B cell (primary cell): ENCODE measurements at regions not wholly inside any gene's neighbourhood (a gene's known extent, or its start where the extent isn't known, plus 50 kb on each side); places are given as distances from the start of the nearest gene placed in this dataset.

Source experiments
- ATAC-seq: fragments of 200-7000 bp; cut with Tn5 transposase; one replicate; pipeline ENCODE4 v1.10.0; 2021; ENCODE audit warnings: low read depth, mild to moderate bottlenecking, moderate number of reproducible peaks, moderate library complexity
- CTCF ChIA-PET: fragments of 350-600 bp; sonication (Branson Sonifier 250); formaldehyde crosslinking; loops from one replicate; lab custom pipeline; 2021; ENCODE audit warnings: antibody characterized with exemption, inconsistent platforms; lab: Charles Lee
- POLR2A ChIA-PET: fragments of 350-600 bp; sonication (Branson Sonifier 250); formaldehyde crosslinking; loops from one replicate; lab custom pipeline; 2021; ENCODE audit warnings: antibody characterized with exemption; lab: Charles Lee
- DNase-seq: peaks from one replicate; pipeline ENCODE4 v3.0.0; 2013
- H2AFZ ChIP-seq: 2 replicates; pipeline ENCODE4 v1.6.1; 2012; ENCODE audit warnings: mild to moderate bottlenecking, low read depth, low read length; ENCODE audit not compliant: insufficient read depth, poor library complexity, severe bottlenecking
- H3K27ac ChIP-seq, 2 donors: 1 replicate in 1 of 2; 2 replicates in 1 of 2; pipeline ENCODE4 v1.5.1; 2012 to 2013; ENCODE audit warnings: low read length in 2 of 2, mild to moderate bottlenecking in 2 of 2, moderate library complexity in 1 of 2
- H3K27me3 ChIP-seq, 4 experiments: fragments of 200-600 bp in 1 of 4; sonication (generic) in 1 of 4; replicated peaks in 1 of 4; 1 replicate in 2 of 4; 2 replicates in 2 of 4; pipeline versions ENCODE4 v1.6.1 to v1.7.0; 2013 to 2016; ENCODE audit warnings: low read length in 3 of 4, mild to moderate bottlenecking in 2 of 4, mixed read lengths in 1 of 4, moderate library complexity in 1 of 4; ENCODE audit not compliant: insufficient read depth in 4 of 4, control insufficient read depth in 3 of 4; ENCODE audit errors: control extremely low read depth in 1 of 4
- H3K36me3 ChIP-seq, 2 experiments: replicated peaks in 1 of 2; 1 replicate in 1 of 2; 2 replicates in 1 of 2; pipeline versions ENCODE4 v1.6.1 to v1.7.1; 2013; ENCODE audit warnings: low read length in 1 of 2; ENCODE audit not compliant: insufficient read depth in 2 of 2, control insufficient read depth in 1 of 2; ENCODE audit errors: control extremely low read depth in 1 of 2, extremely low read depth in 1 of 2
- H3K4me1 ChIP-seq, 2 donors: fragments of 200-600 bp in 1 of 2; sonication (generic) in 1 of 2; 1 replicate in 1 of 2; 2 replicates in 1 of 2; pipeline versions ENCODE4 v1.5.1 to v1.6.1; 2013 to 2017; ENCODE audit warnings: low read length in 2 of 2; ENCODE audit not compliant: control insufficient read depth in 2 of 2, insufficient read depth in 2 of 2
- H3K4me2 ChIP-seq: replicated peaks from 2 replicates; pipeline ENCODE3; 2012; ENCODE audit warnings: mild to moderate bottlenecking, low read depth, low read length; ENCODE audit not compliant: poor library complexity, severe bottlenecking
- H3K4me3 ChIP-seq, 5 experiments: fragments of 200-600 bp in 1 of 5; sonication (generic) in 1 of 5; 1 replicate in 3 of 5; 2 replicates in 2 of 5; pipeline versions ENCODE4 v1.5.1 to v1.7.0; 2011 to 2016; ENCODE audit warnings: low read length in 4 of 5, mild to moderate bottlenecking in 4 of 5, low read depth in 2 of 5, control low read depth in 1 of 5, moderate library complexity in 1 of 5; ENCODE audit not compliant: insufficient read depth in 1 of 5; ENCODE audit errors: control extremely low read depth in 1 of 5, extremely low read depth in 1 of 5
- H3K79me2 ChIP-seq: fragments of 200-600 bp; sonication (generic); one replicate; pipeline ENCODE4 v1.6.0; 2016; ENCODE audit warnings: low read length; ENCODE audit not compliant: control insufficient read depth, insufficient read depth
- H3K9ac ChIP-seq: fragments of 200-600 bp; sonication (generic); 2 replicates; pipeline ENCODE4 v1.6.1; 2017; ENCODE audit warnings: mild to moderate bottlenecking, low read length, moderate library complexity
- H3K9me3 ChIP-seq, 3 donors: one replicate each; pipeline versions ENCODE4 v1.6.1 to v1.7.1; 2013; ENCODE audit warnings: low read length in 2 of 3; ENCODE audit not compliant: control insufficient read depth in 2 of 3, insufficient read depth in 1 of 3; ENCODE audit errors: control extremely low read depth in 1 of 3
- H4K20me1 ChIP-seq: 2 replicates; pipeline ENCODE4 v1.6.0; 2012; ENCODE audit warnings: mild to moderate bottlenecking, low read length; ENCODE audit not compliant: insufficient read depth, control insufficient read depth, poor library complexity, severe bottlenecking
- H3K27ac Mint-ChIP-seq: one replicate; pipeline ENCODE4 v1.8.0; 2021; ENCODE audit warnings: mixed read lengths
- H3K27me3 Mint-ChIP-seq: one replicate; pipeline ENCODE4 v1.8.0; 2021; ENCODE audit warnings: mixed read lengths
- H3K4me1 Mint-ChIP-seq: one replicate; pipeline ENCODE4 v1.8.0; 2021; ENCODE audit warnings: mixed read lengths
- H3K4me3 Mint-ChIP-seq: one replicate; pipeline ENCODE4 v1.8.0; 2021; ENCODE audit warnings: mixed read lengths
- H3K9me3 Mint-ChIP-seq: one replicate; pipeline ENCODE4 v1.8.0; 2022; ENCODE audit warnings: mixed read lengths; ENCODE audit not compliant: insufficient read depth
- EZH2 ChIP-seq: IDR thresholded peaks from 2 replicates; pipeline ENCODE4 v1.6.1; 2012; ENCODE audit warnings: borderline replicate concordance, low read depth, mild to moderate bottlenecking, moderate library complexity, low read length; ENCODE audit not compliant: insufficient read depth, poor library complexity, severe bottlenecking
- WGBS: methylation state at CpG from one replicate; pipeline ENCODE4 v1.1.5; 2013; ENCODE audit warnings: missing lambda C conversion rate; ENCODE audit not compliant: insufficient coverage; 5-methylcytosine and 5-hydroxymethylcytosine counted together
- intact Hi-C: fragments of 100-400 bp; cut with micrococcal nuclease; formaldehyde crosslinking; loops from one replicate; pipeline ENCODE4 v1.10.0; 2022
- TF ChIP-seq, protein P1 (sequence below): fragments of 200-600 bp; IDR thresholded peaks from one replicate; pipeline ENCODE4 v1.8.0; 2022; ENCODE audit warnings: antibody characterized with exemption, mild to moderate bottlenecking

DNA sequence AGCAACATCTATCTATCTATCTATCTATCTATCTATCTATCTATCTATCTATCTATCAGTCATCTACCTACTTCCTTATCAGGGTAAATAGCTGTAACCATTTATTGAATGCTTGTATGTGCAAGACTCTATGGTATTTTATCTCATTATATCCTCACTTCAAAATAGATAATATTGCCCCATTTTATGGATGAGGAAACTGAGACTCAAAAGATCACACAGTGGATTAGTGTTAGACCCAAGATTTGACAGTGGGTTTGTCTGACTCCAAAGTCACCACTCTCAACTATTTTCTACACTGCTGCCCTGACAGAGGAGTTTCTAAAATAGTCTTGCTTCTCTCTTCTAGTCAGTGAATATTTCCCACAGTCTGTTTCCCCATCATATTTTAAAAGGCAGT is 94.3 kb upstream of the NR3C1 start:
- no peak overlapping the region for H3K27ac Mint-ChIP-seq
- Histone ChIP-seq H3K27me3 (no peaks in the 10 kb centered on the region), H4K20me1 (no peaks in the 10 kb centered on the region), H2AFZ (no peak overlapping the region), H3K4me2 (no peak overlapping the region), H3K36me3 (no peaks in the 10 kb centered on the region), H3K9me3 (no peaks in the 10 kb centered on the region), H3K79me2 (no peaks in the 10 kb centered on the region), H3K27ac (no peak overlapping the region), H3K4me3 (no peak overlapping the region), H3K9ac (no peak overlapping the region), H3K4me1 (no peaks in the 10 kb centered on the region)
- no peak for TF ChIP-seq EZH2
- TF ChIP-seq, protein P1, sequence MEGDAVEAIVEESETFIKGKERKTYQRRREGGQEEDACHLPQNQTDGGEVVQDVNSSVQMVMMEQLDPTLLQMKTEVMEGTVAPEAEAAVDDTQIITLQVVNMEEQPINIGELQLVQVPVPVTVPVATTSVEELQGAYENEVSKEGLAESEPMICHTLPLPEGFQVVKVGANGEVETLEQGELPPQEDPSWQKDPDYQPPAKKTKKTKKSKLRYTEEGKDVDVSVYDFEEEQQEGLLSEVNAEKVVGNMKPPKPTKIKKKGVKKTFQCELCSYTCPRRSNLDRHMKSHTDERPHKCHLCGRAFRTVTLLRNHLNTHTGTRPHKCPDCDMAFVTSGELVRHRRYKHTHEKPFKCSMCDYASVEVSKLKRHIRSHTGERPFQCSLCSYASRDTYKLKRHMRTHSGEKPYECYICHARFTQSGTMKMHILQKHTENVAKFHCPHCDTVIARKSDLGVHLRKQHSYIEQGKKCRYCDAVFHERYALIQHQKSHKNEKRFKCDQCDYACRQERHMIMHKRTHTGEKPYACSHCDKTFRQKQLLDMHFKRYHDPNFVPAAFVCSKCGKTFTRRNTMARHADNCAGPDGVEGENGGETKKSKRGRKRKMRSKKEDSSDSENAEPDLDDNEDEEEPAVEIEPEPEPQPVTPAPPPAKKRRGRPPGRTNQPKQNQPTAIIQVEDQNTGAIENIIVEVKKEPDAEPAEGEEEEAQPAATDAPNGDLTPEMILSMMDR, result no peak
- no peak for ATAC-seq
- ChIA-PET CTCF (no interaction called here), POLR2A (no interaction called here)
- intact Hi-C loops, result no loop called here
- H3K9me3 Mint-ChIP-seq, result peaks cover 2% of the 10 kb centered on the region
- no peak for DNase-seq
- H3K27me3 Mint-ChIP-seq, result no peaks in the 10 kb centered on the region
- no peaks in the 10 kb centered on the region for H3K4me1 Mint-ChIP-seq
- H3K4me3 Mint-ChIP-seq, result no peak overlapping the region

DNA sequence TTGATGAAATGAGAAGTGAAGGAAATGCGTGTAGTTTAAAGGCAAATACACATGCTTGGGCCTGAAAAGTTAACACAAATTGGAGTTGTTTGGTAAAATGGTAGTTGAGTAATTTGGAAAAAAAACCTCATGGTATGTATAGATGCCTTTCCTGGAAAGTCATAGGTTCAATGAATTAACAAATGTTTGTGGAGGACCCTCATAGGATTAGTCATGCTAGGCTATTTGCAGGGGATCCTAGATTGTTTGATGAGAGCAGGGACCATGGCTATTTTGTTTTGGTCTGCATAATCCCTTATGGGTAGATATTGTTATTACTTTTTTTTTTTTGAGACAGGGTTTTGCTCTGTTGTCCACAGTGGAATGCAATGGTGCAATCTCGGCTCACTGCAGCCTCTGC is 93.5 kb upstream of the NR3C1 start:
- H3K79me2 ChIP-seq, result no peaks in the 10 kb centered on the region
- ATAC-seq, result no peak
- Mint-ChIP-seq H3K4me1 (no peaks in the 10 kb centered on the region), H3K27ac (no peak overlapping the region), H3K4me3 (no peak overlapping the region), H3K27me3 (no peaks in the 10 kb centered on the region), H3K9me3 (peaks cover 6% of the 10 kb centered on the region)
- H3K4me3 ChIP-seq, result no peak overlapping the region
- H2AFZ ChIP-seq, result no peak overlapping the region
- intact Hi-C loops, result no loop called here
- H3K36me3 ChIP-seq, result no peaks in the 10 kb centered on the region
- TF ChIP-seq EZH2, result no peak
- TF ChIP-seq, protein P1, result no peak
- no peak for DNase-seq
- H3K27ac ChIP-seq, result no peak overlapping the region
- POLR2A ChIA-PET, result no interaction called here
- H3K4me1 ChIP-seq, result no peaks in the 10 kb centered on the region
- no peaks in the 10 kb centered on the region for H3K9me3 ChIP-seq
- H3K4me2 ChIP-seq, result no peak overlapping the region
- H4K20me1 ChIP-seq, result no peaks in the 10 kb centered on the region
- WGBS, result 100% methylated on average over 2 of the region's 2 CpGs
- H3K9ac ChIP-seq, result no peak overlapping the region
- CTCF ChIA-PET, result no interaction called here
- no peaks in the 10 kb centered on the region for H3K27me3 ChIP-seq
